Pancreas (tissue), 10 donors: ENCODE measurements at regions not wholly inside any gene's neighbourhood (a gene's known extent, or its start where the extent isn't known, plus 50 kb on each side); places are given as distances from the start of the nearest gene placed in this dataset.
A peak's percentile ranks its signal among the peaks of the same experiment; 100 is the strongest.

Experiments
- ATAC-seq, 4 donors: fragments of 200-7000 bp; cut with Tn5 transposase; one replicate each; pipeline versions ENCODE4 v1.8.0 to v1.9.1; 2020; ENCODE audit warnings: mild to moderate bottlenecking in 4 of 4, moderate library complexity in 4 of 4
- DNase-seq, 6 donors: peaks; one replicate each; pipeline ENCODE4 v3.0.0-alpha.2; 2020
- FAIRE-seq: peaks from 2 replicates; lab custom pipeline; 2012; peaks lifted over from hg19 to GRCh38; lab: Jason Lieb, UNC
- H3K27ac ChIP-seq, 4 donors: fragments of 200-600 bp; sonication (generic); 1 replicate in 3 of 4; 2 replicates in 1 of 4; pipeline versions ENCODE4 v1.5.0 to v1.8.0; 2020
- H3K27me3 ChIP-seq, 4 donors: fragments of 200-600 bp; one replicate each; pipeline ENCODE4 v1.8.0; 2021
- H3K36me3 ChIP-seq, 3 donors: fragments of 200-600 bp; sonication (generic) in 1 of 3; one replicate each; pipeline versions ENCODE4 v1.5.0 to v1.8.0; 2020 to 2021
- H3K4me1 ChIP-seq, 3 donors: fragments of 200-600 bp; one replicate each; pipeline ENCODE4 v1.8.0; 2021
- H3K4me3 ChIP-seq, 4 donors: fragments of 200-600 bp; sonication (generic) in 2 of 4; one replicate each; pipeline versions ENCODE4 v1.5.0 to v1.8.0; 2020 to 2021
- H3K9me3 ChIP-seq, 4 donors: fragments of 200-600 bp; one replicate each; pipeline ENCODE4 v1.8.0; 2021
- WGBS, 2 donors: extraction: QIAGEN DNeasy Blood & Tissue Kit; methylation state at CpG; one replicate each; pipeline ENCODE4 v1.1.7; 2013; 5-methylcytosine and 5-hydroxymethylcytosine counted together
- intact Hi-C, 3 donors: fragments of 100-400 bp; cut with DNase I; formaldehyde crosslinking; loops; one replicate each; pipeline versions ENCODE4 v1.11.1 to v1.14.2; 2022
- TF ChIP-seq, protein P1 (sequence below), 4 donors: fragments of 200-600 bp; sonication (generic) in 3 of 4; IDR thresholded peaks; one replicate each; pipeline versions ENCODE4 v1.5.0 to v1.8.0; 2021; ENCODE audit warnings: antibody characterized with exemption in 4 of 4
- donor health status: healthy with polysubstance abuse.
- donor health status: DM: no; HTN: no; CAD: no; lungs with moderate emphysema.
- donor health status: DM: no; HTN: no; CAD: no.
- donor health status: control.
- donor health status: control.
- donor health status: Bipolar disorder and iron deficiency.
- donor health status: DM: yes; HTN: yes; CAD: no.
- donor health status: DM: no; HTN: no; CAD: no.
- donor health status: DM: no; HTN: no; CAD: no.
- donor health status: DM: yes; HTN: yes; CAD: no.

DNA sequence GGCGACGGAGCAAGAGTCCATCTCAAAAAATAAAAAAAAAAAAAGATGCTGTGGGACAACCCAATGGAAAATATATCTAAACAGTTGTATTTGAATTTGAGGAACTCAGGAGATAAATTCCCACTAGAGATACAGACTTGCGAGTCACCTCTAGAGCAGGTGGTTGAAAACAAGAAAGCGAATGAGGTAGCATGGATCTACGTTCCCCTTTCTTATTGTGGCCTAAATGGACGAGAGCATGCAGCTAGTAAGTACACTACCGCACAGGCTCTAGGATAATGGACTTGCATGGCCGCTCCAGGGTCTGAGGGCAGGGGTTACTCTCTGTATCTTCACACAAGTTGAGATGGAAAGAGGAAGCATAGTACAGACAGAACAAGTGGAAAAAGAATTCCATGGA lies 63.5 kb upstream of the TGFBR2 start:
- Histone ChIP-seq H3K4me3 (no peak overlapping the region), H3K27ac (no peak overlapping the region), H3K4me1 (peaks cover 6 to 13% (median 13%) of the 10 kb centered on the region in 3 donors), H3K27me3 (no peaks in the 10 kb centered on the region), H3K36me3 (no peaks in the 10 kb centered on the region), H3K9me3 (no peaks in the 10 kb centered on the region)
- no peak for DNase-seq
- intact Hi-C loops, result no loop called here
- WGBS, 2 donors, result 92 to 96% methylated on average over 8 of the region's 8 CpGs
- no peak for FAIRE-seq
- ATAC-seq, result no peak
- TF ChIP-seq, protein P1, sequence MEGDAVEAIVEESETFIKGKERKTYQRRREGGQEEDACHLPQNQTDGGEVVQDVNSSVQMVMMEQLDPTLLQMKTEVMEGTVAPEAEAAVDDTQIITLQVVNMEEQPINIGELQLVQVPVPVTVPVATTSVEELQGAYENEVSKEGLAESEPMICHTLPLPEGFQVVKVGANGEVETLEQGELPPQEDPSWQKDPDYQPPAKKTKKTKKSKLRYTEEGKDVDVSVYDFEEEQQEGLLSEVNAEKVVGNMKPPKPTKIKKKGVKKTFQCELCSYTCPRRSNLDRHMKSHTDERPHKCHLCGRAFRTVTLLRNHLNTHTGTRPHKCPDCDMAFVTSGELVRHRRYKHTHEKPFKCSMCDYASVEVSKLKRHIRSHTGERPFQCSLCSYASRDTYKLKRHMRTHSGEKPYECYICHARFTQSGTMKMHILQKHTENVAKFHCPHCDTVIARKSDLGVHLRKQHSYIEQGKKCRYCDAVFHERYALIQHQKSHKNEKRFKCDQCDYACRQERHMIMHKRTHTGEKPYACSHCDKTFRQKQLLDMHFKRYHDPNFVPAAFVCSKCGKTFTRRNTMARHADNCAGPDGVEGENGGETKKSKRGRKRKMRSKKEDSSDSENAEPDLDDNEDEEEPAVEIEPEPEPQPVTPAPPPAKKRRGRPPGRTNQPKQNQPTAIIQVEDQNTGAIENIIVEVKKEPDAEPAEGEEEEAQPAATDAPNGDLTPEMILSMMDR (IDR thresholded peaks at IDR 0.05), result no peak

DNA sequence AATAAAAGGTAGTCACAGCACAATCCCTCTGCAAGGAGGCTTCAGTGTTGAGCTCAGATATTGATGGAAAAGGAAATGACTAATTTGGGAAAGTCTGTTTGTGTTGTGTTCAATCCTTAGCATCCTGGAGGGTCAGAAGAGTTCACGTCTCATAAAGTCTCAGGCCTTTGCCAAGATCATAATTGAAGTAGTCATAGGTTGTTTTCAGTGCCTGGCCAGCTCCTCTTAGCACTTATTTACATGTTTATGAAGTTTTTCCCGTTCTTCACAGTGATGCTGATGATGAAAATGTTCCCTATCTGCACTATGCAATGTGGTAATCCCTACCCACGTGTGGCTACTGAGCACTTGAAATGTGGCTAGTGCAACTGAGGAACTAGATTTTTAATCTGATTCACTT lies 61.6 kb upstream of the TGFBR2 start:
- peak in 1 of 4 donors; percentile 13 for ATAC-seq
- intact Hi-C loops, result no loop called here
- no peak for DNase-seq
- Histone ChIP-seq H3K4me1 (peaks cover 0 to 1% (median under 1%) of the 10 kb centered on the region in 3 donors), H3K27ac (no peak overlapping the region), H3K27me3 (no peaks in the 10 kb centered on the region), H3K9me3 (no peaks in the 10 kb centered on the region), H3K36me3 (no peaks in the 10 kb centered on the region), H3K4me3 (no peak overlapping the region)
- 64 to 70% methylated on average over 3 of the region's 3 CpGs for WGBS, 2 donors
- no peak for FAIRE-seq
- TF ChIP-seq, protein P1 (IDR thresholded peaks at IDR 0.05), result no peak

DNA sequence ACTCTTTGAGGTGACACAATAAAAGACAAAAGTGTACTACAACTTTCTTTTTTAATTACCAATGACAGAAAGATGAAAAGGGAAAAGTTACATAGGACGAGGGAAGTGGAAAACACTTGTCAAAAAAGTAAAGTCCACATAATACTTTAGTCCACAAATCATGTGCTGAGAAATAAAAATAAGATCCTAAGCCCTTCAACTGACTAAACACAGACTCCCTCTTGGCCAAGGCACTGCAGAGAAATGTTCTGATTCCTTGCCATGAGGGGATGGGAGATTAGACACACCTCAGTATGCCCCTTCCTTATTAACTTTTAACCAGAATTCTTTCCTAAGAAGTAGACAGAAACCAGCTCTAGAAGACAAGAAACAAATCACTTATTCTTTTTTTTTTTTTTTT lies 59.5 kb upstream of the TGFBR2 start:
- 92 to 93% methylated on average over 1 of the region's 1 CpG for WGBS, 2 donors
- DNase-seq, result no peak
- Histone ChIP-seq H3K27me3 (no peaks in the 10 kb centered on the region), H3K36me3 (no peaks in the 10 kb centered on the region), H3K4me3 (no peak overlapping the region), H3K9me3 (no peaks in the 10 kb centered on the region), H3K27ac (no peak overlapping the region), H3K4me1 (no peaks in the 10 kb centered on the region)
- FAIRE-seq, result no peak
- TF ChIP-seq, protein P1 (IDR thresholded peaks at IDR 0.05), result no peak
- intact Hi-C loops, result no loop called here
- no peak for ATAC-seq

DNA sequence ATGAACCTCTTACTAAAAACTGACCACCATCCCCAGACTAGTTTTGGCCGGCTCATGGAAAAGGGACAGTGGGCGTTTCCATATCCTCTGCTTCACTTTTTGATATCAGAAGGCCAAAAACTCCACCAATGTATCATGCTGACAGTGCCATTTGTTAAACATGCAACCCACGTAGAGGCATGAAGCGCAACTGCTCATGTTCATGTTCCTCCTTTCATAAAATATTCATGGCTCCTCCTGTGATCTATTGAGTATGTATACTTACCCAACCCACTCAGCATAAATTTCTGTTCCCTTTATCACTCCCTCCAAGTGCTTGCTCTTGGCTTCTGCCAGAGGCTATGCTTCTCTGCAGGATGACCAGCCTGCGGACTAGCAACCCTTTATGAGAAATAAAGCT lies 58.7 kb upstream of the TGFBR2 start:
- WGBS, 2 donors, result 93 to 96% methylated on average over 5 of the region's 5 CpGs
- ATAC-seq, result no peak
- DNase-seq, result no peak
- intact Hi-C loops, result no loop called here
- no peaks in the 10 kb centered on the region for H3K36me3 ChIP-seq
- no peaks in the 10 kb centered on the region for H3K4me1 ChIP-seq
- H3K4me3 ChIP-seq, result no peak overlapping the region
- no peaks in the 10 kb centered on the region for H3K9me3 ChIP-seq
- H3K27ac ChIP-seq, result no peak overlapping the region
- no peak for FAIRE-seq
- no peaks in the 10 kb centered on the region for H3K27me3 ChIP-seq
- TF ChIP-seq, protein P1 (IDR thresholded peaks at IDR 0.05), result no peak

DNA sequence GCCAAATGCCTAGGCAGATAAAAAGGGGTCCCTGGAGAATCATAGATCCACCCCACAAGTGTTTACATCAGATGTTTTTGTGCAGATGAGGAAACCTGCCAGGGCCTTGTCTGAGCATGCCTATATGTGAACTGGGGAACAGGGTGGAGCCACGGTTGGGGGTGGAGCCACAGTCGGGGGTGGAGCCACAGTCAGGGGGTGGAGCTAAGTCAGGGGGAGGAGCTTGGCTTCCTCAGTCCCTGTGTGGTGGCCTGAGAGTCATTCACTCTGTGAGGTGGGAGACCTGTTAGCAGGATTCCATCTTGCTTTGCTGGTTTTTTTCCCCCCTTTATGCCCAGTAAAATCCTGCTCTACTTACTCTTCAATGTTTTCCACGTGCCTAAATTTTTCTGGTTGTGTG lies 57.8 kb upstream of the TGFBR2 start:
- FAIRE-seq (no peak), ATAC-seq (no peak), DNase-seq (peak in 2 of 6 donors; percentile 15 to 27)
- no peak overlapping the region for H3K4me3 ChIP-seq
- WGBS, 2 donors, result 35 to 54% methylated on average over 3 of the region's 3 CpGs
- H3K36me3 ChIP-seq, result no peaks in the 10 kb centered on the region
- H3K27ac ChIP-seq, result no peak overlapping the region
- no peaks in the 10 kb centered on the region for H3K9me3 ChIP-seq
- TF ChIP-seq, protein P1 (IDR thresholded peaks at IDR 0.05), result no peak
- H3K4me1 ChIP-seq, result no peaks in the 10 kb centered on the region
- H3K27me3 ChIP-seq, result no peaks in the 10 kb centered on the region
- intact Hi-C loops, result no loop called here
